Nephron (organoid): ENCODE measurements at regions not wholly inside any gene's neighbourhood (a gene's known extent, or its start where the extent isn't known, plus 50 kb on each side); places are given as distances from the start of the nearest gene placed in this dataset.

Source experiments
- H3K27ac Mint-ChIP-seq, 3 experiments: 2 replicates each; pipeline ENCODE4 v1.8.0; 2020; ENCODE audit warnings: mixed read lengths in 3 of 3, mild to moderate bottlenecking in 2 of 3, moderate library complexity in 1 of 3
- H3K27me3 Mint-ChIP-seq: 2 replicates; pipeline ENCODE4 v1.8.0; 2021; ENCODE audit warnings: low read depth, mild to moderate bottlenecking, moderate library complexity, mixed read lengths
- H3K36me3 Mint-ChIP-seq: 2 replicates; pipeline ENCODE4 v1.8.0; 2020; ENCODE audit warnings: low read depth, mixed read lengths
- H3K4me1 Mint-ChIP-seq: 2 replicates; pipeline ENCODE4 v1.8.0; 2020; ENCODE audit warnings: mixed read lengths
- H3K4me3 Mint-ChIP-seq, 3 experiments: 2 replicates each; pipeline ENCODE4 v1.8.0; 2020; ENCODE audit warnings: mild to moderate bottlenecking in 3 of 3, mixed read lengths in 3 of 3, moderate library complexity in 2 of 3
- H3K9me3 Mint-ChIP-seq: 2 replicates; pipeline ENCODE4 v1.8.0; 2020; ENCODE audit warnings: mixed read lengths
- TF ChIP-seq, protein P1 (sequence below), 3 experiments: fragments of 200-600 bp; sonication (generic); IDR thresholded peaks; one replicate each; pipeline ENCODE4 v1.5.0; 2021; ENCODE audit warnings: antibody characterized with exemption in 3 of 3; ENCODE audit not compliant: unreplicated experiment in 3 of 3

DNA sequence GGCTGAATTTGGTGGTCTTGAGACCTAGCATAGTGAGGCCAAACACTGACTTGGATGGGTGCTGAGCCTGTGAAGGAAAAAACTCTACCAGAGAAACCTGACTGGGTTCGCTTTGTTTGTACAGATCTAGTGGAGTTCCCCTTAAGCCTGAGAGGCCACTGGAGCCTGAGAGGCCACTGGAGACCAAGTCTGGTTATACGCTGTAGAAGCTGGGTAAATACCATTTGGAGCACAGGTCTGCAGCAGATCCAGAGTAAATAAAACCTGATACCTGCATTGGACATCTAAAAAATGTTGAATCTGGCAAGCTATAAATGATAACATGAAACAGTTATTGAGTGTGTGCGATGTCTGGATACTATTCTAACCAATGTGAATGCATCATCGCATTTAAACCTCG is 104.3 kb upstream of the IGSF1 start:
- peaks cover 32% of the 10 kb centered on the region for H3K36me3 Mint-ChIP-seq
- H3K27me3 Mint-ChIP-seq, result peaks cover 5% of the 10 kb centered on the region
- H3K4me3 Mint-ChIP-seq, result no peak overlapping the region
- TF ChIP-seq, protein P1, sequence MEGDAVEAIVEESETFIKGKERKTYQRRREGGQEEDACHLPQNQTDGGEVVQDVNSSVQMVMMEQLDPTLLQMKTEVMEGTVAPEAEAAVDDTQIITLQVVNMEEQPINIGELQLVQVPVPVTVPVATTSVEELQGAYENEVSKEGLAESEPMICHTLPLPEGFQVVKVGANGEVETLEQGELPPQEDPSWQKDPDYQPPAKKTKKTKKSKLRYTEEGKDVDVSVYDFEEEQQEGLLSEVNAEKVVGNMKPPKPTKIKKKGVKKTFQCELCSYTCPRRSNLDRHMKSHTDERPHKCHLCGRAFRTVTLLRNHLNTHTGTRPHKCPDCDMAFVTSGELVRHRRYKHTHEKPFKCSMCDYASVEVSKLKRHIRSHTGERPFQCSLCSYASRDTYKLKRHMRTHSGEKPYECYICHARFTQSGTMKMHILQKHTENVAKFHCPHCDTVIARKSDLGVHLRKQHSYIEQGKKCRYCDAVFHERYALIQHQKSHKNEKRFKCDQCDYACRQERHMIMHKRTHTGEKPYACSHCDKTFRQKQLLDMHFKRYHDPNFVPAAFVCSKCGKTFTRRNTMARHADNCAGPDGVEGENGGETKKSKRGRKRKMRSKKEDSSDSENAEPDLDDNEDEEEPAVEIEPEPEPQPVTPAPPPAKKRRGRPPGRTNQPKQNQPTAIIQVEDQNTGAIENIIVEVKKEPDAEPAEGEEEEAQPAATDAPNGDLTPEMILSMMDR (IDR thresholded peaks at IDR 0.05; ENCODE audit: unreplicated experiment in 3 of 3), result no peak
- no peaks in the 10 kb centered on the region for H3K4me1 Mint-ChIP-seq
- peaks cover 13% of the 10 kb centered on the region for H3K9me3 Mint-ChIP-seq
- no peak overlapping the region for H3K27ac Mint-ChIP-seq

- Mint-ChIP-seq H3K27ac (no peak overlapping the region), H3K4me3 (no peak overlapping the region), H3K4me1 (no peaks in the 10 kb centered on the region), H3K27me3 (peaks cover 5% of the 10 kb centered on the region), H3K36me3 (peaks cover 27% of the 10 kb centered on the region), H3K9me3 (peaks cover 7% of the 10 kb centered on the region)
- TF ChIP-seq, protein P1 (IDR thresholded peaks at IDR 0.05; ENCODE audit: unreplicated experiment in 3 of 3), result no peak
These were observed 105.3 kb upstream of the IGSF1 start for GRCh38 chrX:131394384-131394783.

GRCh38 chrX:131397891-131398290 is 108.8 kb upstream of the IGSF1 start:
- Mint-ChIP-seq H3K27me3 (peaks cover 5% of the 10 kb centered on the region), H3K27ac (no peak overlapping the region), H3K4me3 (no peak overlapping the region), H3K36me3 (peaks cover 8% of the 10 kb centered on the region), H3K9me3 (no peaks in the 10 kb centered on the region), H3K4me1 (no peaks in the 10 kb centered on the region)
- TF ChIP-seq, protein P1 (IDR thresholded peaks at IDR 0.05; ENCODE audit: unreplicated experiment in 3 of 3), result no peak

DNA sequence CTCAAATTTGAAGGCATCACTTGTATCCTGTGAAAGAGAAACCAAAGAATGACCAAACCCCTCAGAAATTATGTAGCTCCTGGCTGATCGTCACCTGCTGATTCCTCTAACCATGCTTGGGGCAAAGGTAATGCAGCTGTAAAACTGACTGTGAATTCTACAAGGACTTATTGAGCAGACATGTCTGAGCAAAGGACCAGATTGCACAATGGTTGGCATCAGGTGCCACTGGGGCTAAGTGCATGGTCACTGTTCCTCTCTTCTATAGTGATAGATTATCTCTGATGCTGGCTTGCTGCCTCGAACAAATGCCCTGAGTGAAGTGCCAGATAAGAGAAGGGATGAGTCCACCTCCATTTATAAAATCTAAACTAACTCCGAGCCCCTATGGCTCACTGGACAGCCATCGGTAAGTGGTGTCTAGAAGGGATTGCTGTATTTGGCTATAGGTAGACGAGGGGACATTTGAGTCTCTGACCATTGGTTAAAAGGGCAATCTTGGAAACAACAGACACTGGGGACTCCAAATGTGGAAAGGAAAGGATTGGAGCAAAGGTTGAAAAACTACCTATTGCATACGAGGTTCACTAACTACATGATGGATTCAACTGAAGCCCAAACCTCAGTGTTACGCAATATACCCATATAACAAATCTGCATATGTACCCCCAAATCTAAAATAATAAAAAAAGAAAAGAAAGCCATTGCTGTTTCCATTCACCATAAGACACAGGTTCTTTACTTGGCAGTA is 110.7 kb upstream of the IGSF1 start:
- Mint-ChIP-seq H3K27ac (no peak overlapping the region), H3K27me3 (peaks cover 5% of the 10 kb centered on the region), H3K9me3 (no peaks in the 10 kb centered on the region), H3K4me1 (no peaks in the 10 kb centered on the region), H3K4me3 (no peak overlapping the region), H3K36me3 (peaks cover 8% of the 10 kb centered on the region)
- TF ChIP-seq, protein P1 (IDR thresholded peaks at IDR 0.05; ENCODE audit: unreplicated experiment in 3 of 3), result no peak

GRCh38 chrX:131402124-131402811 is 113.2 kb upstream of the IGSF1 start:
- H3K27ac Mint-ChIP-seq, result no peak overlapping the region
- TF ChIP-seq, protein P1 (IDR thresholded peaks at IDR 0.05; ENCODE audit: unreplicated experiment in 3 of 3), result no peak
- peaks cover 5% of the 10 kb centered on the region for H3K27me3 Mint-ChIP-seq
- no peaks in the 10 kb centered on the region for H3K4me1 Mint-ChIP-seq
- no peaks in the 10 kb centered on the region for H3K9me3 Mint-ChIP-seq
- peaks cover 8% of the 10 kb centered on the region for H3K36me3 Mint-ChIP-seq
- H3K4me3 Mint-ChIP-seq, result no peak overlapping the region
